Adipocyte (in vitro differentiated cells): ENCODE measurements at regions not wholly inside any gene's neighbourhood (a gene's known extent, or its start where the extent isn't known, plus 50 kb on each side); places are given as distances from the start of the nearest gene placed in this dataset.
A peak's percentile ranks its signal among the peaks of the same experiment; 100 is the strongest.

Experiments used
- DNase-seq: peaks from one replicate; pipeline ENCODE4 v3.0.0-alpha.2; 2015; ENCODE audit warnings: low read depth
- H3K27me3 ChIP-seq: replicated peaks from 2 replicates; pipeline ENCODE4 v1.7.0; 2013; ENCODE audit warnings: mild to moderate bottlenecking, low read length, moderate library complexity; ENCODE audit not compliant: control insufficient read depth, insufficient read depth
- H3K36me3 ChIP-seq: 2 replicates; pipeline ENCODE4 v1.7.0; 2013; ENCODE audit warnings: low read length, mild to moderate bottlenecking, moderate library complexity; ENCODE audit not compliant: control insufficient read depth, insufficient read depth, severe bottlenecking
- H3K4me1 ChIP-seq: 2 replicates; pipeline ENCODE4 v1.7.0; 2013; ENCODE audit warnings: mild to moderate bottlenecking, low read length, moderate library complexity; ENCODE audit not compliant: control insufficient read depth, insufficient read depth
- H3K4me3 ChIP-seq: 2 replicates; pipeline ENCODE4 v1.7.0; 2013; ENCODE audit warnings: mild to moderate bottlenecking, low read length, moderate library complexity
- H3K9ac ChIP-seq: 2 replicates; pipeline ENCODE4 v1.7.0; 2013; ENCODE audit warnings: mild to moderate bottlenecking, low read length, moderate library complexity
- H3K9me3 ChIP-seq: 2 replicates; pipeline ENCODE4 v1.7.0; 2013; ENCODE audit warnings: mild to moderate bottlenecking, low read length, moderate library complexity; ENCODE audit not compliant: control insufficient read depth

GRCh38 chr10:123475466-123475865, 190.7 kb upstream of the GPR26 start:
- H3K36me3 ChIP-seq, result no peaks in the 10 kb centered on the region
- H3K27me3 ChIP-seq, result peaks cover 21% of the 10 kb centered on the region
- no peak for DNase-seq
- no peak overlapping the region for H3K4me3 ChIP-seq
- no peaks in the 10 kb centered on the region for H3K4me1 ChIP-seq
- no peaks in the 10 kb centered on the region for H3K9me3 ChIP-seq
- H3K9ac ChIP-seq, result no peak overlapping the region

DNA sequence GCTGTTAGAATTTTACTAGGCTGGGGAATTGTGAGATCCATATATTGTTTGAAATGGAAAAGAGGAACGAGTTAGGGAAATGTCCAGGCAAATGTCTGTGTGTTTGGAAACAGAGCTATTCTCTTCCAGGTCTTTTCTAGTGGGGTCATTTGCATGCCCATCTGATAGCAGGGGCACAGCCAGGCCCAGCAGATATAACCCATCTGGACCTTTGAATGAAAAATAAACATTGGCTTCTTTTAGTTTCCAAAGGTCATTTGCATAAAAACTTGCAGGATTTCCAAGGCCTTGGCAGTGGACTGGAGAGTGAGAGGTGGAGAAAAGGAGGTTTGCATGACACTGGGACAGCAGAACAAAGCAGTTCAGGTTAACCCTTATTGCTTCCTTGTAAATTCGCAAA, 188.0 kb upstream of the GPR26 start:
- H3K36me3 ChIP-seq, result no peaks in the 10 kb centered on the region
- H3K9me3 ChIP-seq, result no peaks in the 10 kb centered on the region
- H3K27me3 ChIP-seq, result peaks cover 10% of the 10 kb centered on the region
- no peak overlapping the region for H3K4me3 ChIP-seq
- no peaks in the 10 kb centered on the region for H3K4me1 ChIP-seq
- no peak overlapping the region for H3K9ac ChIP-seq
- DNase-seq, result no peak

GRCh38 chr10:123479640-123480039, 186.5 kb upstream of the GPR26 start:
- no peak for DNase-seq
- Histone ChIP-seq H3K9me3 (no peaks in the 10 kb centered on the region), H3K4me3 (no peak overlapping the region), H3K27me3 (peaks cover 13% of the 10 kb centered on the region), H3K36me3 (no peaks in the 10 kb centered on the region), H3K4me1 (no peaks in the 10 kb centered on the region), H3K9ac (no peak overlapping the region)

DNA sequence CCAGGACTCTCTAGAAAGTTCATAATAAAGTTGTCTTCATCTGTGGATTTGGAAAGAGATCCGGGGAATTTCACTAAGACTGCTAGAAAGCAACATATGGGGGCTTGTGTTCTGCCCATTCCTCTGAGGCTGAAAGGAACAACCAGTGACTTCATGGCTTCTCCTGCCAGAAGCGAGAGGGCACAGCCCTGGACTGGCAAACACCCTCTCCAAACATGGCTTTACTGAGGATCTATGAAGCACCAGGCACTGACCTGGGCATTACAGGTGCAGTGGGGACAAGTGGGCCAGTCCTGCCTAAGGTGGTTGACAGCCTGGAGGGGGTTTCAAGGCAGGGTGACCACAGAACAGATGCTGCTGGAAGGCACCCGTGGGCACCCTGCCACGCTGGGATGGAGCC, 185.8 kb upstream of the GPR26 start:
- no peak overlapping the region for H3K4me3 ChIP-seq
- no peaks in the 10 kb centered on the region for H3K36me3 ChIP-seq
- H3K4me1 ChIP-seq, result no peaks in the 10 kb centered on the region
- no peak for DNase-seq
- H3K9me3 ChIP-seq, result no peaks in the 10 kb centered on the region
- H3K27me3 ChIP-seq, result peaks cover 10% of the 10 kb centered on the region
- H3K9ac ChIP-seq, result no peak overlapping the region

DNA sequence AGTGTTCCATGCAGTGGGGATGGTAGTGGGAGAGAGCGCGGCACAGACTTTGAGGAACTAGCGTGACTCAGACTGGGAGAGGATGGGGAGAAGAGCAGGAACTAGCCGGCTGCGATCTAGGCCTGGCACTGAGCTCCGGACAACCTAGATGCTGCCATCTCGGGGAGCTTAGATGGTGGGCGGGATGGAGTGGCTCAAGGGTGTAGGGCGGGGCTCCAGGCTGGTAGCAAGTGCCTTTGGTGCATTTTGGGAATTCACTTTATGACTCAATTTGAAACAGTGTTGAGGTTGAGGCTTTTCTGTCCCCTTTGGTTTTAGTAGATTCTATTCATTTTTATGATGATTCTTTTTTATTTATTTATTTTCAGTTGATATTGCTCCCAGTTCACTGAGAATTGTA, 185.3 kb upstream of the GPR26 start:
- DNase-seq, result no peak
- Histone ChIP-seq H3K27me3 (peaks cover 9% of the 10 kb centered on the region), H3K9ac (no peak overlapping the region), H3K9me3 (no peaks in the 10 kb centered on the region), H3K36me3 (no peaks in the 10 kb centered on the region), H3K4me1 (no peaks in the 10 kb centered on the region), H3K4me3 (no peak overlapping the region)

- H3K9ac ChIP-seq, result no peak overlapping the region
- no peak for DNase-seq
- H3K36me3 ChIP-seq, result no peaks in the 10 kb centered on the region
- H3K9me3 ChIP-seq, result no peaks in the 10 kb centered on the region
- H3K27me3 ChIP-seq, result peaks cover 11% of the 10 kb centered on the region
- no peaks in the 10 kb centered on the region for H3K4me1 ChIP-seq
- no peak overlapping the region for H3K4me3 ChIP-seq
These were observed 181.4 kb upstream of the GPR26 start for GRCh38 chr10:123484722-123485121.

DNA sequence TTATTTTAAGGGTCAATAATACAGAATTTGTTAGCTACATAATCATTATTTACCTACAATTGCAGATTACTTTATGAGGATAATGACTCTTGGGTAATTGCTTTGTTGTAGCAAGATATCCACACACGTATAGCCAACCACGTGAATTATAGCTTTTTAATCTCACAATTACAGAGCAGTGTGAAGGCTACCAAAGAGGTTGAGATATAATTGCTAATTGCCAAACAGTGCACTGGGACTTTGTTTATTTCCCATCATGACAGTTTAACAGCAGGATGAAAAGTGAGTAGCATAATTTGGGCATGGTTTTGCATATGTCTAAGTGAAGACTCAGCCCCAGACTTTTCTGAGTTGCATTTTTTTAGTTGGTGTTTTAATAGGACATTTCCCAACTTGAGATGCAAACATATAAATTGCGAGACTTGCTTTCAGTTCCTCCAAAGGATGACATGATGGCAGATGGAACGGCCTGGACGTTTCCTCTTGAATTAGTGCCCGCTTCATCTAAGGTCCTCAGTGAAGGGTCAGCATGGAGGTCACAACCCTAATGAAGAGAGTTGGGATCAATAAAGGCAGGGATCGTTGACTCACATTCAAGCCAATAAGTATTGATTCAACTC, 180.7 kb upstream of the GPR26 start:
- Histone ChIP-seq H3K36me3 (no peaks in the 10 kb centered on the region), H3K9me3 (no peaks in the 10 kb centered on the region), H3K9ac (no peak overlapping the region), H3K27me3 (peaks cover 11% of the 10 kb centered on the region), H3K4me3 (no peak overlapping the region), H3K4me1 (no peaks in the 10 kb centered on the region)
- DNase-seq, result no peak

DNA sequence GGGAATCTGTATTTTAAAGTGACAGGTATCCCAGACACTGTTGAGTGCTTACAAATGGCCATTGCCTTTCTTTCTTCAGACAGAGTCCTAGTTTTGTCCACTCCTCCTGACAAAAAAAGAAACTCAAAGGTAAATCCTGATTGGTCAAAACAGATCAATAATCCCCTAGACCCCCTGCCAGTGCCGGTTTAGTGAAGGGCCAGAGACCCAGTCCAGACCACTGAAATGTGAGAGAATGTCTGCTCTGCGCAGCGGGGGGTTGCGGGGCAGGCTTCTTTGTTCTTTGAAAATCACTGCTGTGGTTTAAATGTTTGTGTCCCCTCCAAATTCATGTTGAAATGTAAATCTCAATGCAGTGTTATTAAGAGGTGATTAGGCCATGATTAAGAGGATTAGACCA, 177.7 kb upstream of the GPR26 start:
- H3K27me3 ChIP-seq, result peaks cover 25% of the 10 kb centered on the region
- no peak overlapping the region for H3K9ac ChIP-seq
- no peaks in the 10 kb centered on the region for H3K4me1 ChIP-seq
- no peaks in the 10 kb centered on the region for H3K36me3 ChIP-seq
- H3K4me3 ChIP-seq, result no peak overlapping the region
- no peak for DNase-seq
- no peaks in the 10 kb centered on the region for H3K9me3 ChIP-seq

DNA sequence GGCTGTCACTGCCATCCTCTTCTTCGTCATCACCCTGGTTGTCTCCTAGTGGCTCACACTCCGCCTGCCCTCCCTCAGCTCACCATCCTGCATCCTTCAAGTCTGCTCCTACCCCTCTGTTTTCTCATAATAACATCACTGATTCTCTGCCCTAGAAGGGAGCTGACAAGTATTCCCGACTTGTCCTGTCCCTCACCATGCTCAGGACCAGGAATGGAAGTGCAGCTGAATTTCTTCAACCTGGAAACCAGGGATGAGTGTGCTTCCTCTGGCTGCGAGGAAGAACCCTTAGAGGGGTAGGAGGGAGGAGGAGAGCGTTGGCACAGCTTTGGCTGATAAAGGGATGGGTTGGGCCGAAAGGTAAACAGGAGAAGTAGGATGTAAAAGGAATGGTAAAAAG, 174.8 kb upstream of the GPR26 start:
- no peaks in the 10 kb centered on the region for H3K4me1 ChIP-seq
- DNase-seq, result no peak
- H3K9me3 ChIP-seq, result no peaks in the 10 kb centered on the region
- H3K27me3 ChIP-seq, result peaks cover 21% of the 10 kb centered on the region
- no peak overlapping the region for H3K4me3 ChIP-seq
- no peaks in the 10 kb centered on the region for H3K36me3 ChIP-seq
- H3K9ac ChIP-seq, result no peak overlapping the region

DNA sequence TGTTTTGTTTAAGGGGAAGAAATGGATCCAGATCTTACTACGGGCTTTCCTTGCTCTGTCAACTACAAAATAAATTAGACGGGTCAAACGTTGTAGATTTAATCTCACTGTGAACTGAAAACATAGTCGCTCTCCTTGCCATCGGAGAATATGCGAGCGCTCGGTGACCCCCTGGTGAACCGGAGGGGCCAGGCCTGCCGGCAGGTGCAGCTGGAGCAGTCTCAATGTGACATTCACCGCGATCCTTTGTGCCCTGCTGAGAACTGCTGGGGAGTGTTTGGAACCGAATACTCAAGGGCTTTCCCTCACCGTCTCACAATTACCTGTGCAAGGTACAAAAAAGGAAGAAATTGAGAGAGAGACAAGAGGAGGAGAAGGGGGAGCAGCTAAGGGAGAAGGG, 174.1 kb upstream of the GPR26 start:
- Histone ChIP-seq H3K9ac (no peak overlapping the region), H3K4me3 (no peak overlapping the region)
- DNase-seq, result no peak

GRCh38 chr10:123494301-123494808, 171.8 kb upstream of the GPR26 start:
- no peak overlapping the region for H3K4me3 ChIP-seq
- H3K9ac ChIP-seq, result no peak overlapping the region
- H3K4me1 ChIP-seq, result no peaks in the 10 kb centered on the region
- H3K27me3 ChIP-seq, result peaks cover 17% of the 10 kb centered on the region
- no peaks in the 10 kb centered on the region for H3K36me3 ChIP-seq
- no peaks in the 10 kb centered on the region for H3K9me3 ChIP-seq
- no peak for DNase-seq

More for the DNA sequence above, 174.1 kb upstream of the GPR26 start:
- Histone ChIP-seq H3K36me3 (no peaks in the 10 kb centered on the region), H3K4me1 (no peaks in the 10 kb centered on the region), H3K9me3 (no peaks in the 10 kb centered on the region), H3K27me3 (peaks cover 21% of the 10 kb centered on the region)

DNA sequence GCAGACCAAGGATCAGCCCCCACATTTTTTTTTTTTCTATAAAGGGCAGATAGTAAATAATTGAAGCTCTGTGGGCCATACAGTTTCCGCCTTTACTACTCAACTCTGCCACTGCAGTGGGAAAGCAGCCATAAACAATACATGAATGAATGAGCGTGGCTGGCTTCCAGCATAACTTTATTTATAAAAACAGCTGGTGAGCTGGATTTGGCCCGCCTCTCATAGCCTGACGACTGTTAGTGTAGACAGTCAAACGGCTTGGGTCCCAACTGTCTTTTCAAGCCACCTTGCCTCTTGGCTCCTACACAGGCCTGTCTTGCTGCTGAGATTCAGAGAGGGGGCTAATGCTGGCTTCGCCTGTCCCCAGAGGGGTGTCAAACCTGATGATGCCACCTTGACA, 169.8 kb upstream of the GPR26 start:
- Histone ChIP-seq H3K27me3 (peaks cover 16% of the 10 kb centered on the region), H3K4me3 (no peak overlapping the region), H3K9ac (no peak overlapping the region), H3K36me3 (no peaks in the 10 kb centered on the region), H3K9me3 (no peaks in the 10 kb centered on the region), H3K4me1 (no peaks in the 10 kb centered on the region)
- DNase-seq, result peak; percentile 23
